HFF-Myc (cell line): ENCODE measurements at regions not wholly inside any gene's neighbourhood (a gene's known extent, or its start where the extent isn't known, plus 50 kb on each side); places are given as distances from the start of the nearest gene placed in this dataset.
A peak's percentile ranks its signal among the peaks of the same experiment; 100 is the strongest.

Experiments used
- DNase-seq: peaks from one replicate; pipeline ENCODE4 v3.0.0-alpha.2; 2011; ENCODE audit warnings: low read depth; ENCODE audit errors: extremely low read depth
- H3K4me3 ChIP-seq: replicated peaks from 2 replicates; pipeline ENCODE4 v1.5.1; 2011; ENCODE audit warnings: low read depth, mild to moderate bottlenecking, control low read depth, low read length
- CTCF ChIP-seq: IDR thresholded peaks from 2 replicates; pipeline ENCODE4 v1.5.1; 2012; ENCODE audit warnings: mild to moderate bottlenecking, low read depth, low read length, control low read depth; ENCODE audit errors: missing control alignments

DNA sequence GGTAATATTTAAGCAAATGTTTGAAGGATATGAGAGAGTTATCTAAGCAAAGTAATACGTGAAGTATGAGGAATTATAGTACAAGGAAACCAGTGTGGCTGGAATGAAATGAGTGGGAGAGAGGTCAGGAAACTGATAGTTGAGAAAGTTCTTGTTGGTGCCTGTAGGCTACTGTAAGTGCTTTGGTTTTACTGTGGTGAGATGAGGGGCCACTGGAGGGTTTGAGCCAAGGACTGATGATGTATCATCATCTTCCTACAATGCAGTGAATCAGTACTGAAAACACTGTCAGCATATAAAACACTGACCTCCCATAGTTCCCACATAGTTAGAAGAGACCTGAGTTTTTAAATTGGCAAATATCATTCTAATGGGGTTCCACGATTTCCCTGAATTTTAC, 367.5 kb upstream of the CTSO start:
- TF ChIP-seq CTCF = no peak

DNA sequence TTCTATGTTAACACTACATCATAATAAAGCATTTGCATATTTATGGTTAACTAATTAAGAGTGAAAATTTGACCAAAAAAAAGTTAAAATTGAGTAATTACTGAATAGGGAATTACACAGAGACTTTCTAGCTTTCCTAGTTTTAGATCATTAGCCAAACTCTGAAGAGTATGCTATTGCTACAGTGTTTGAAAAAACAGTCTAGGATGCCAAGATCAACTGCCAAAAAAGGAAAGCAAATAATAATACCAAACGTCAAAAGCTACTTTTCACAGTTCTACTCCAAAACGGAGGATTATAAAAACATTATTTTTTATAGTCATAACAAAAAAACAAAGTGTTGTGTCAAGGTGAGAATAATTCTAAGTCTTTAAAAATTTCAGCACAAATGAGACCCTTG, 359.8 kb upstream of the CTSO start:
- no peak for DNase-seq
- no peak overlapping the region for H3K4me3 ChIP-seq
- no peak for TF ChIP-seq CTCF

More for the DNA sequence above, 367.5 kb upstream of the CTSO start:
- H3K4me3 ChIP-seq = no peak overlapping the region
- no peak for DNase-seq

DNA sequence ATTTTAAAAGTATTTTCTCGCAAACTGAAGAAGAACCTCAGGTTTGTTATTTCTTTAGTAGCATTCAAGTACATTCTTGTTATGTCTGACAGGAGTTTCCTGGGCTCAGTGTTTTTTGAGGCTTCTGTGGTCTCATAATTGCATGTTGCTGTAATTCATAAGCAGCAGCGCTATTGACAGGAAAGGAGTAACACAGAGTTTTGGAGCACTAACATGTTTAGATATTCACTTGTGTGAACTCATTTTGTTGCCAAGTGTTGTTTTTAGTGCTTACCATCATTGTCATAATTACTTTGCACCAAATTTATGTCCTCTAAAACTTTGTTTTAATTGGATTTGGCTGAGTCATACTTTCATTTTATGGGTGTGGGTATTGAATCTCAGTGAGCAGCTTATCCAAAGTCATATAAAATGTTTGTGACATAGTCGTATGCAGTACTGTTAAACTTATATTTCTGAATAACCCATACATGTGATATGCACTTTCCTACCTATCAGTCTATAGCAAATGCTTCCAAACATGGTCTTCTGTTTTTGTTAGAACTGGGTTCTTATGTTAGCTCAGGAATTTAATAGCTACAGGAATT, 358.7 kb upstream of the CTSO start:
- DNase-seq = no peak
- no peak overlapping the region for H3K4me3 ChIP-seq
- TF ChIP-seq CTCF = no peak

DNA sequence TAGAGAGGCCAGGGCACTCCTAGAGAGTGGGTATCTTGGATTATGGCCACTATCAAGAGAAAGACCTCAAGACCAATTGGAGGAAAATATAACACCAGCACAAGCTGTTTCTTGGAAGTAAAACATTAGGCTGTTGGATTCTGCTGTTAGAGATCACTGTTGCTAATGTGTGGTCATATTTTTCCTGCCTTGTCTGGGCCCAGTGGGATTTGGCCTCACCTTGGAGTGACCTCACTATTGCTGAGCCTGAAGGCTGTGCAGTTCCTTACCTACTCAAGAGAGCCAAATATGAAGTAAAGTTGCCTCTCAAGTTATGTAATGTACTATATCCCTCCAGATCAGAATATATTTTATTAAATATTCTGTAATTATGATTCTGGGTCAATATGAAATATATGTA, 355.4 kb upstream of the CTSO start:
- H3K4me3 ChIP-seq = no peak overlapping the region
- no peak for TF ChIP-seq CTCF
- DNase-seq = no peak

- TF ChIP-seq CTCF = no peak
- DNase-seq = no peak
- no peak overlapping the region for H3K4me3 ChIP-seq
Measured at GRCh38 chr4:156303708-156304107, 350.0 kb upstream of the CTSO start.

- no peak for TF ChIP-seq CTCF
- H3K4me3 ChIP-seq = no peak overlapping the region
- peak; percentile 70 for DNase-seq
Measured at GRCh38 chr4:156298230-156298629, 344.6 kb upstream of the CTSO start.

- no peak for TF ChIP-seq CTCF
- H3K4me3 ChIP-seq = no peak overlapping the region
- DNase-seq = no peak
Measured at GRCh38 chr4:156295676-156296195, 342.1 kb upstream of the CTSO start.
